ENCODE measurements at regions not wholly inside any gene's neighbourhood (a gene's known extent, or its start where the extent isn't known, plus 50 kb on each side); places are given as distances from the start of the nearest gene placed in this dataset.
A peak's percentile ranks its signal among the peaks of the same experiment; 100 is the strongest.

DNA sequence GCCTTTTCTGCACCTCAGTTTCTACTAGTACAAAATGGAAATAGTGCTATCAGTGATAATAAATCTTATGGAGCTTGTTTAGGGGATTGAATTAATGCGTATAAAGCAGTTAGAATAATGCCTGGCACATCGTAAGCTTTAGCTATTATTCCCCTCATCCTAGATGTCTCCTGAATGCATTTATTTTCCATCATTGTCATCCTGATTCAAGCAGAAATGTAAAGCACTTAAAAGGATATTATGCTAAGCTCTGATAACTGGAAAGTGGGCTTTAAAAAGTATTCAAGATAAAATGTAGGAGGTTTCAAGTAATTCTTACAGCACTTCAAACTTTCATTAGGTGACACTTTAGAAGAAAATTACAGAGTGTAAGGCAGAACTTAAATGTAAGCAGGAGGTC is 178.7 kb downstream of the RBM46 start:
- H4K20me1 ChIP-seq (ENCODE audit: insufficient read depth, low read length), result no peaks in the 10 kb centered on the region
- no peak overlapping the region for H3K4me3 ChIP-seq (ENCODE audit: low read length)
- no peak overlapping the region for H3K9ac ChIP-seq (ENCODE audit: low read length)
- peaks cover 10% of the 10 kb centered on the region for H3K36me3 ChIP-seq (replicated peaks; ENCODE audit: low read depth, low read length)
- no peak overlapping the region for H3K4me2 ChIP-seq (ENCODE audit: low read length)
- no peak overlapping the region for H2AFZ ChIP-seq (ENCODE audit: low read depth, low read length)
- H3K9me3 ChIP-seq (ENCODE audit: insufficient read depth, low read length), result peaks cover 8% of the 10 kb centered on the region; the same call in 1 of the 2 replicates
- H3K79me2 ChIP-seq (ENCODE audit: low read length), result no peaks in the 10 kb centered on the region
- H3K4me1 ChIP-seq (ENCODE audit: low read length), result peaks cover 24% of the 10 kb centered on the region
- H3K27ac ChIP-seq (ENCODE audit: low read length), result no peak overlapping the region
- no peak for TF ChIP-seq EZH2phosphoT487 (IDR thresholded peaks at IDR 0.05; ENCODE audit: low read depth)
- TF ChIP-seq, protein P1, sequence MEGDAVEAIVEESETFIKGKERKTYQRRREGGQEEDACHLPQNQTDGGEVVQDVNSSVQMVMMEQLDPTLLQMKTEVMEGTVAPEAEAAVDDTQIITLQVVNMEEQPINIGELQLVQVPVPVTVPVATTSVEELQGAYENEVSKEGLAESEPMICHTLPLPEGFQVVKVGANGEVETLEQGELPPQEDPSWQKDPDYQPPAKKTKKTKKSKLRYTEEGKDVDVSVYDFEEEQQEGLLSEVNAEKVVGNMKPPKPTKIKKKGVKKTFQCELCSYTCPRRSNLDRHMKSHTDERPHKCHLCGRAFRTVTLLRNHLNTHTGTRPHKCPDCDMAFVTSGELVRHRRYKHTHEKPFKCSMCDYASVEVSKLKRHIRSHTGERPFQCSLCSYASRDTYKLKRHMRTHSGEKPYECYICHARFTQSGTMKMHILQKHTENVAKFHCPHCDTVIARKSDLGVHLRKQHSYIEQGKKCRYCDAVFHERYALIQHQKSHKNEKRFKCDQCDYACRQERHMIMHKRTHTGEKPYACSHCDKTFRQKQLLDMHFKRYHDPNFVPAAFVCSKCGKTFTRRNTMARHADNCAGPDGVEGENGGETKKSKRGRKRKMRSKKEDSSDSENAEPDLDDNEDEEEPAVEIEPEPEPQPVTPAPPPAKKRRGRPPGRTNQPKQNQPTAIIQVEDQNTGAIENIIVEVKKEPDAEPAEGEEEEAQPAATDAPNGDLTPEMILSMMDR (IDR thresholded peaks at IDR 0.05; ENCODE audit: low read depth, low read length), result no peak
- H3K27me3 ChIP-seq (ENCODE audit: low read depth, low read length), result no peaks in the 10 kb centered on the region

DNA sequence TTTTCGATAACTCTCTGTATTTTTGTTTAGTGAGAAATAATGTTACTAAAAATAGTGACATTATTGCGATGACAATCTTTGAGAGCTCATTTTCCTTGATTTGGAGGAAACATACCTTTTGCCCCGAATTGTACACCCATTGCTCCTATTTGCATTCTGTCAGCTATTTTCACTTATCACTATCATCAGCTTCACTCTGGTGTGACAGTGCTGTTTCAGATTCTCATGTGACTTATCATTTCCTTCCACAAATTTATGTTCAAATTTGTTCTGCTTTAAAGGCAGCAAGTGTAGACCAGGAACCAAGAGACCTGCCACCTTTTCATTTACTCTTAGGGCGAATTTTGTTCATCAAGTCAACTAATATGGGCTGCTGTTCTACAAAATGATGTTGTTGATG is 179.4 kb downstream of the RBM46 start:
- H3K27me3 ChIP-seq (ENCODE audit: low read depth, low read length), result no peaks in the 10 kb centered on the region
- peaks cover 24% of the 10 kb centered on the region for H3K4me1 ChIP-seq (ENCODE audit: low read length)
- H3K36me3 ChIP-seq (replicated peaks; ENCODE audit: low read depth, low read length), result peaks cover 10% of the 10 kb centered on the region
- H3K9me3 ChIP-seq (ENCODE audit: insufficient read depth, low read length), result peaks cover 6% of the 10 kb centered on the region; the same call in 1 of the 2 replicates
- peak overlapping the region; percentile 50 for H3K4me2 ChIP-seq (ENCODE audit: low read length)
- H4K20me1 ChIP-seq (ENCODE audit: insufficient read depth, low read length), result no peaks in the 10 kb centered on the region
- no peak overlapping the region for H2AFZ ChIP-seq (ENCODE audit: low read depth, low read length)
- H3K79me2 ChIP-seq (ENCODE audit: low read length), result no peaks in the 10 kb centered on the region
- H3K27ac ChIP-seq (ENCODE audit: low read length), result peak overlapping the region; percentile 64
- TF ChIP-seq EZH2phosphoT487 (IDR thresholded peaks at IDR 0.05; ENCODE audit: low read depth), result no peak
- TF ChIP-seq, protein P1 (IDR thresholded peaks at IDR 0.05; ENCODE audit: low read depth, low read length), result no peak
- H3K4me3 ChIP-seq (ENCODE audit: low read length), result peak overlapping the region; percentile 36
- H3K9ac ChIP-seq (ENCODE audit: low read length), result no peak overlapping the region; the same call in 1 of the 2 replicates

DNA sequence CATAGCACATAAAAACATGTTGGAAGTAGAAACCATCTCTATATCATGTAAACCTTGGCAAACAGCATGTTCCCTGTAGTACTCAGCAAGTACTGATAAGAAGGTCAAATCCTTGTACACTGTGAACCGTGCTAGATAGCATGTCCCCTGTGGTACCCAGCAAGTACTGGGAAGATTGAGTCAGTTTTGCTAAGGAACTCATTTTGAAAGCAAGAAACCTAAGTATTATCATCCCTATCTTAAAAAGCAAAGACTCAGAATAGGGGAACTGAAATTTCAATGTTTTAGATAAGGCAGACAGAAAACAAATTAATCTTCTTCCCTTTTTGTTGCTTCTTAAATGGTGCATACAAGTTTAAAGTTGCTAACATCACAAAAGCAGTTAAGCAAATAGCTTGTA is 180.2 kb downstream of the RBM46 start:
- Histone ChIP-seq H3K9me3 (ENCODE audit: insufficient read depth, low read length) (no peaks in the 10 kb centered on the region), H3K4me2 (ENCODE audit: low read length) (peak overlapping the region; percentile 50), H2AFZ (ENCODE audit: low read depth, low read length) (no peak overlapping the region), H3K4me1 (ENCODE audit: low read length) (peaks cover 24% of the 10 kb centered on the region), H3K9ac (ENCODE audit: low read length) (no peak overlapping the region; the same call in 1 of the 2 replicates), H3K27me3 (ENCODE audit: low read depth, low read length) (no peaks in the 10 kb centered on the region), H3K4me3 (ENCODE audit: low read length) (peak overlapping the region; percentile 36), H3K27ac (ENCODE audit: low read length) (peak overlapping the region; percentile 64), H3K36me3 (replicated peaks; ENCODE audit: low read depth, low read length) (peaks cover 10% of the 10 kb centered on the region), H4K20me1 (ENCODE audit: insufficient read depth, low read length) (no peaks in the 10 kb centered on the region), H3K79me2 (ENCODE audit: low read length) (no peaks in the 10 kb centered on the region)
- TF ChIP-seq, protein P1 (IDR thresholded peaks at IDR 0.05; ENCODE audit: low read depth, low read length), result no peak
- no peak for TF ChIP-seq EZH2phosphoT487 (IDR thresholded peaks at IDR 0.05; ENCODE audit: low read depth)

DNA sequence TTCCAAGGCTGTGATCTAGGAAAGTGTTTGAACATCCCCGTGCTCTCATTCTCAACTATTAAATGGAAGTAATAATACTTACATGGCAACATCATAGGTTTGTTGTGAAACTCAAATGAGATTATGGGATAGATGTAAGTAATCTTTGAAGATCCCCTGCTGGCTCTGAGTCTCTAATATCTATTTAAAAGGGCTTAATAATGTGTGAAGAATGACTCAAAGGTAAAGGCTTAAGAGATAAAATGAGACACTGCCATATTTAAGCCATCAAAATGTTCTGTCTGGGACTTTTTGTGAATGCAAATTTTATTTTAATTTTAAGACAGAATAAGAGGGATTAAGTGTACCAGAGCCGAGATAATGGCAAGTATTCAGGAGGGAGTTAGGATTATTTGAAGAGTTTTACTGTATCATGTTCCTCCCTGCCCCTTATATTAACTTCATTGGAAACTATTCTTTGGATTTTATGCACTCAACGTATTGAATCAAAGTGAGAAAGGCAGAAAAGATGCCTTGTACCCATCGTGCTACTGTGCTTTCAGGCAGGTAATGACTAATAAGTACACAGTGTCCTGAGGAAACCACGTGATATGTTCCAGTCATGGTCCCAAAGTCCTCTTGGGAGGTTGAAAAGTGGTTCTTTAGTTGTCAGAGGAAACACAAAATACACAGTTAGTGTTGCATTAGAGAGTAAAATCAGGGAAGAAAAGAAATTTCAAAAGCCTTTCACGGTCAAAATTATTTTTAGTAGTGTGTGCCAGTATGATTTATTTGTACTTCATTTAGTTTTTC is 192.4 kb downstream of the RBM46 start:
- Histone ChIP-seq H2AFZ (ENCODE audit: low read depth, low read length) (peak overlapping the region; percentile 43; the same call in 1 of the 2 replicates), H3K4me2 (ENCODE audit: low read length) (no peak overlapping the region), H3K4me3 (ENCODE audit: low read length) (no peak overlapping the region), H3K79me2 (ENCODE audit: low read length) (no peaks in the 10 kb centered on the region), H3K9ac (ENCODE audit: low read length) (no peak overlapping the region), H3K36me3 (replicated peaks; ENCODE audit: low read depth, low read length) (no peaks in the 10 kb centered on the region), H4K20me1 (ENCODE audit: insufficient read depth, low read length) (no peaks in the 10 kb centered on the region), H3K27me3 (ENCODE audit: low read depth, low read length) (no peaks in the 10 kb centered on the region), H3K27ac (ENCODE audit: low read length) (no peak overlapping the region), H3K9me3 (ENCODE audit: insufficient read depth, low read length) (no peaks in the 10 kb centered on the region), H3K4me1 (ENCODE audit: low read length) (no peaks in the 10 kb centered on the region)
- no peak for TF ChIP-seq EZH2phosphoT487 (IDR thresholded peaks at IDR 0.05; ENCODE audit: low read depth)
- TF ChIP-seq, protein P1 (IDR thresholded peaks at IDR 0.05; ENCODE audit: low read depth, low read length), result no peak
